ENCODE measurements at regions not wholly inside any gene's neighbourhood (a gene's known extent, or its start where the extent isn't known, plus 50 kb on each side); places are given as distances from the start of the nearest gene placed in this dataset.

GRCh38 chr14:22255017-22255950 is 333.7 kb downstream of the DAD1 start:
- Histone ChIP-seq H3K79me2 (ENCODE audit: insufficient read depth, low read length) (no peaks in the 10 kb centered on the region), H3K9me2 (replicated peaks; ENCODE audit: low read depth, low read length) (no peaks in the 10 kb centered on the region), H3F3A (ENCODE audit: low read depth) (no peaks in the 10 kb centered on the region)

GRCh38 chr14:22252686-22253085 is 336.3 kb downstream of the DAD1 start:
- TF ChIP-seq EZH2phosphoT487 (IDR thresholded peaks at IDR 0.05; ENCODE audit: borderline replicate concordance) (no peak), CTCF (conservative IDR thresholded peaks at IDR 0.05; ENCODE audit: low read length) (no peak)
- no peak overlapping the region for H2AFZ ChIP-seq (ENCODE audit: low read length)

More at GRCh38 chr14:22255017-22255950, 333.7 kb downstream of the DAD1 start:
- Histone ChIP-seq H2AFZ (ENCODE audit: low read length) (no peak overlapping the region), H3K9me3 (ENCODE audit: insufficient read depth, low read depth, low read length) (no peaks in the 10 kb centered on the region), H3K27me3 (ENCODE audit: insufficient read depth, low read length, poor library complexity, severe bottlenecking) (no peaks in the 10 kb centered on the region), H4K20me1 (ENCODE audit: insufficient read depth, low read length, poor library complexity, severe bottlenecking) (no peaks in the 10 kb centered on the region), H3K36me3 (ENCODE audit: insufficient read depth, low read length) (no peaks in the 10 kb centered on the region), H3K4me2 (ENCODE audit: low read depth, low read length, poor library complexity, severe bottlenecking) (no peak overlapping the region), H3K9ac (ENCODE audit: low read depth, low read length, poor library complexity, severe bottlenecking) (no peak overlapping the region), H3K4me3 (ENCODE audit: low read length, poor library complexity, severe bottlenecking) (no peak overlapping the region), H3K4me1 (ENCODE audit: insufficient read depth, low read length, poor library complexity, severe bottlenecking) (no peaks in the 10 kb centered on the region)
- no peak for TF ChIP-seq CTCF (conservative IDR thresholded peaks at IDR 0.05; ENCODE audit: low read length)
- TF ChIP-seq EZH2phosphoT487 (IDR thresholded peaks at IDR 0.05; ENCODE audit: borderline replicate concordance) = no peak

GRCh38 chr14:22251090-22251489 is 337.9 kb downstream of the DAD1 start:
- Histone ChIP-seq H3K4me2 (ENCODE audit: low read depth, low read length, poor library complexity, severe bottlenecking) (no peak overlapping the region), H4K20me1 (ENCODE audit: insufficient read depth, low read length, poor library complexity, severe bottlenecking) (no peaks in the 10 kb centered on the region)

More at GRCh38 chr14:22252686-22253085, 336.3 kb downstream of the DAD1 start:
- H4K20me1 ChIP-seq (ENCODE audit: insufficient read depth, low read length, poor library complexity, severe bottlenecking) = no peaks in the 10 kb centered on the region
- peaks cover under 1% of the 10 kb centered on the region for H3K4me1 ChIP-seq (ENCODE audit: insufficient read depth, low read length, poor library complexity, severe bottlenecking)
- H3F3A ChIP-seq (ENCODE audit: low read depth) = no peaks in the 10 kb centered on the region
- no peaks in the 10 kb centered on the region for H3K79me2 ChIP-seq (ENCODE audit: insufficient read depth, low read length)
- no peaks in the 10 kb centered on the region for H3K9me3 ChIP-seq (ENCODE audit: insufficient read depth, low read depth, low read length)
- H3K27me3 ChIP-seq (ENCODE audit: insufficient read depth, low read length, poor library complexity, severe bottlenecking) = no peaks in the 10 kb centered on the region
- no peak overlapping the region for H3K9ac ChIP-seq (ENCODE audit: low read depth, low read length, poor library complexity, severe bottlenecking)
- H3K36me3 ChIP-seq (ENCODE audit: insufficient read depth, low read length) = no peaks in the 10 kb centered on the region
- no peak overlapping the region for H3K4me3 ChIP-seq (ENCODE audit: low read length, poor library complexity, severe bottlenecking)
- H3K4me2 ChIP-seq (ENCODE audit: low read depth, low read length, poor library complexity, severe bottlenecking) = no peak overlapping the region
- no peaks in the 10 kb centered on the region for H3K9me2 ChIP-seq (replicated peaks; ENCODE audit: low read depth, low read length)

More at GRCh38 chr14:22251090-22251489, 337.9 kb downstream of the DAD1 start:
- Histone ChIP-seq H3K36me3 (ENCODE audit: insufficient read depth, low read length) (no peaks in the 10 kb centered on the region), H3K9me2 (replicated peaks; ENCODE audit: low read depth, low read length) (no peaks in the 10 kb centered on the region), H2AFZ (ENCODE audit: low read length) (no peak overlapping the region), H3K79me2 (ENCODE audit: insufficient read depth, low read length) (no peaks in the 10 kb centered on the region), H3K4me1 (ENCODE audit: insufficient read depth, low read length, poor library complexity, severe bottlenecking) (peaks cover 11% of the 10 kb centered on the region), H3K4me3 (ENCODE audit: low read length, poor library complexity, severe bottlenecking) (no peak overlapping the region), H3F3A (ENCODE audit: low read depth) (no peaks in the 10 kb centered on the region), H3K9ac (ENCODE audit: low read depth, low read length, poor library complexity, severe bottlenecking) (no peak overlapping the region), H3K9me3 (ENCODE audit: insufficient read depth, low read depth, low read length) (no peaks in the 10 kb centered on the region), H3K27me3 (ENCODE audit: insufficient read depth, low read length, poor library complexity, severe bottlenecking) (no peaks in the 10 kb centered on the region)
- TF ChIP-seq EZH2phosphoT487 (IDR thresholded peaks at IDR 0.05; ENCODE audit: borderline replicate concordance) = no peak
- TF ChIP-seq CTCF (conservative IDR thresholded peaks at IDR 0.05; ENCODE audit: low read length) = no peak

Data from Loucy (cell line).